AG09309 (cell line): ENCODE measurements at regions not wholly inside any gene's neighbourhood (a gene's known extent, or its start where the extent isn't known, plus 50 kb on each side); places are given as distances from the start of the nearest gene placed in this dataset.

ENCODE experiments used
- DNase-seq: peaks from one replicate; pipeline ENCODE4 v3.0.0-alpha.2; 2010; ENCODE audit warnings: low read depth
- H3K4me3 ChIP-seq: 2 replicates; pipeline ENCODE4 v1.5.1; 2011; ENCODE audit warnings: mild to moderate bottlenecking, low read depth, low read length, moderate library complexity; ENCODE audit not compliant: control insufficient read depth
- TF ChIP-seq, protein P1 (sequence below): IDR thresholded peaks from 2 replicates; pipeline ENCODE4 v1.5.1; 2011; ENCODE audit warnings: mild to moderate bottlenecking, low read depth, low read length, inconsistent platforms; ENCODE audit not compliant: insufficient read depth, control insufficient read depth; ENCODE audit errors: missing control alignments

- no peak overlapping the region for H3K4me3 ChIP-seq
- no peak for DNase-seq
- TF ChIP-seq, protein P1, sequence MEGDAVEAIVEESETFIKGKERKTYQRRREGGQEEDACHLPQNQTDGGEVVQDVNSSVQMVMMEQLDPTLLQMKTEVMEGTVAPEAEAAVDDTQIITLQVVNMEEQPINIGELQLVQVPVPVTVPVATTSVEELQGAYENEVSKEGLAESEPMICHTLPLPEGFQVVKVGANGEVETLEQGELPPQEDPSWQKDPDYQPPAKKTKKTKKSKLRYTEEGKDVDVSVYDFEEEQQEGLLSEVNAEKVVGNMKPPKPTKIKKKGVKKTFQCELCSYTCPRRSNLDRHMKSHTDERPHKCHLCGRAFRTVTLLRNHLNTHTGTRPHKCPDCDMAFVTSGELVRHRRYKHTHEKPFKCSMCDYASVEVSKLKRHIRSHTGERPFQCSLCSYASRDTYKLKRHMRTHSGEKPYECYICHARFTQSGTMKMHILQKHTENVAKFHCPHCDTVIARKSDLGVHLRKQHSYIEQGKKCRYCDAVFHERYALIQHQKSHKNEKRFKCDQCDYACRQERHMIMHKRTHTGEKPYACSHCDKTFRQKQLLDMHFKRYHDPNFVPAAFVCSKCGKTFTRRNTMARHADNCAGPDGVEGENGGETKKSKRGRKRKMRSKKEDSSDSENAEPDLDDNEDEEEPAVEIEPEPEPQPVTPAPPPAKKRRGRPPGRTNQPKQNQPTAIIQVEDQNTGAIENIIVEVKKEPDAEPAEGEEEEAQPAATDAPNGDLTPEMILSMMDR = no peak
Measured at GRCh38 chr5:18027241-18027867, 393.1 kb downstream of the TAF11L14 start.

DNA sequence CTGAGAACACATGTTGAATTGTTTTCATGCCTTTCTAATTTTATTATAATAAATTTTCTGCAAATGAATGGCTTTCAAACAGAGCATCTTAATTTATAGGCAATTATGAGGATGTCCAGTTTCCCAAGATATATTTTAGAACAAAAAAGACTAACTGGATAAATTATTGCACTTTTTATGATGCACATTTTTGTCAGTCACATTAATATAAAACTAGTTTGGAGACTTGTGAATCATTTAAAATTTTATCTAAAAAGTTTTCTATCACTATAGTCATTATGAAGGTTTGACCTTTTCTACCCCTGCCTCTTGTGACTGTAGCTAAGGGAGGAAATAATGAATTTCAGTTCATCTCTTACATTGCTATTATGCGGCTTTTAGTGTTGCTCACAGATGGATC lies 393.8 kb downstream of the TAF11L14 start:
- TF ChIP-seq, protein P1 = no peak
- no peak overlapping the region for H3K4me3 ChIP-seq
- no peak for DNase-seq

DNA sequence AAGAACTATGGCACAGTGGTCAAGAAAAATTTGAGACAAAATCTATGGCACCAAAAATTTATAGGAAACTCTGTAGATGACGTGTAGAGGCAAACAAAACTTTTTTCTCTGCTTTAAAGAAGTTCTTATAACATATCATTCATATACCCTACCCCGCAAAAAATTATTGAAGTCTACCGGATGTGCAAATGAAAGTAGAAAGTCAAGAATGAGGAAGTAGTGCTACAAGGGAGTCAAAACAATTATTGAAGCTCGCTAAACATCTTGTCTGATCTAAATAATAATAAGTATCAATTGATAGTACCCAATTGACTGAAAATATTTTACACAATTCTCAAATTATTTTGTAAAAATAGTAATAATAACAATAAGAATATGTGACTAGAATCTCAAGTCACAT lies 398.5 kb downstream of the TAF11L14 start:
- no peak overlapping the region for H3K4me3 ChIP-seq
- DNase-seq = no peak
- TF ChIP-seq, protein P1 = no peak

DNA sequence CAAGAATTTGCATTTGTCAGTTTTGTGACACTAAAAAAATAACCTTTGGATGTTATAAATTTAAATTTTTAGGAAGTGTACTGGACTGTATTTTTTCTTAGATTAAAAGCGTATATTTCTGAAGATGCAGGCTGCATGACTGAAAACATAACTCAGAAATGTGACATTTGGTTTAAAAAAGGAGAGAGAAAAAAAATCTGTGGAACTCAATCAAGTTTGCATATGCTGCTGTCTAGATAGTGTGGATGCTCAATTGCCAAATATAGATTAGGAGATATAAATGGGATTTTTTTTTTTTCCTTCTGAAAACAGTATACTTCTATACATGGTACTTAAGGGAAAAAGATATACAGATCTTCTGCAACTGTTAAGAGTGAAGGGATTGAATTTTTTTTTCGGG lies 402.3 kb downstream of the TAF11L14 start:
- H3K4me3 ChIP-seq = no peak overlapping the region
- DNase-seq = no peak
- TF ChIP-seq, protein P1 = no peak

DNA sequence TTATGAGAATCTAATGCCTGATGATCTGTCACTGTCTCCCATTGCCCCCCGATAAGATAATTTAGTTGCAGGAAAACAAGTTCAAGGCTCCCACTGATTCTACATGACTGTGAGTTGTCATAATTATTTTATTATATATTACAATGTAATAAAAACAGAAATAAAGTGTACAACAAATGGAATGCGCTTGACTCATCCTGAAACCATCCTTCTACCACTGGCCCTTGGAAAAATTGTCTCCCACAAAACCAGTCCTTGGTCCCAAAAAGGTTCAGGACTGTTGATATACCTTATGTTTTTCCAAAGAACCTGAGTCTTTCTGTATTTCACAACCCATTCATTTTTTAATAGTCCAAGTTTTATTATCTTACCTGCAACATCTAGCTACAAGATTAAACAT lies 403.5 kb downstream of the TAF11L14 start:
- no peak for DNase-seq
- TF ChIP-seq, protein P1 = no peak
- no peak overlapping the region for H3K4me3 ChIP-seq

- TF ChIP-seq, protein P1 = no peak
- no peak for DNase-seq
- H3K4me3 ChIP-seq = no peak overlapping the region
Measured at GRCh38 chr5:18043344-18043743, 409.1 kb downstream of the TAF11L14 start.
